ENCODE measurements at regions not wholly inside any gene's neighbourhood (a gene's known extent, or its start where the extent isn't known, plus 50 kb on each side); places are given as distances from the start of the nearest gene placed in this dataset.
A peak's percentile ranks its signal among the peaks of the same experiment; 100 is the strongest.

- H3K27ac ChIP-seq (ENCODE audit: low read depth in 1 of 3, low read length in 2 of 3) = peak overlapping the region; percentile 60 to 82 (median 67)
- DNase-seq = peak; percentile 73 to 90
- H3K4me1 ChIP-seq (ENCODE audit: control insufficient read depth in 3 of 3, insufficient read depth in 2 of 3, low read depth in 1 of 3, low read length in 2 of 3) = peaks cover 0 to 36% (median 2%) of the 10 kb centered on the region in 3 donors
- no peak overlapping the region for H3K4me3 ChIP-seq (ENCODE audit: low read depth in 1 of 3, low read length in 3 of 3)
- H3K36me3 ChIP-seq (ENCODE audit: control insufficient read depth in 3 of 3, insufficient read depth in 2 of 3, low read depth in 1 of 3, low read length in 3 of 3) = no peaks in the 10 kb centered on the region
- H3K27me3 ChIP-seq (ENCODE audit: control insufficient read depth in 3 of 3, insufficient read depth in 3 of 3, low read length in 3 of 3) = no peaks in the 10 kb centered on the region
- H3K9me3 ChIP-seq (ENCODE audit: control insufficient read depth in 2 of 2, insufficient read depth in 1 of 2, low read depth in 1 of 2, low read length in 1 of 2) = no peaks in the 10 kb centered on the region
- 18 to 57% (median 38%) methylated on average over 10 of the region's 10 CpGs for WGBS, 3 donors
- no peak for FAIRE-seq
Measured at GRCh38 chr18:49677762-49678413, 116.0 kb downstream of the LIPG start.

GRCh38 chr18:49677081-49677480, 115.2 kb downstream of the LIPG start:
- WGBS, 3 donors = 75 to 83% (median 83%) methylated on average over 4 of the region's 4 CpGs
- FAIRE-seq = no peak
- H3K27ac ChIP-seq (ENCODE audit: low read depth in 1 of 3, low read length in 2 of 3) = no peak overlapping the region
- no peak overlapping the region for H3K4me3 ChIP-seq (ENCODE audit: low read depth in 1 of 3, low read length in 3 of 3)
- DNase-seq = no peak
- H3K27me3 ChIP-seq (ENCODE audit: control insufficient read depth in 3 of 3, insufficient read depth in 3 of 3, low read length in 3 of 3) = no peaks in the 10 kb centered on the region
- no peaks in the 10 kb centered on the region for H3K36me3 ChIP-seq (ENCODE audit: control insufficient read depth in 3 of 3, insufficient read depth in 2 of 3, low read depth in 1 of 3, low read length in 3 of 3)
- no peaks in the 10 kb centered on the region for H3K9me3 ChIP-seq (ENCODE audit: control insufficient read depth in 2 of 2, insufficient read depth in 1 of 2, low read depth in 1 of 2, low read length in 1 of 2)
- peaks cover 0 to 37% (median 2%) of the 10 kb centered on the region in 3 donors for H3K4me1 ChIP-seq (ENCODE audit: control insufficient read depth in 3 of 3, insufficient read depth in 2 of 3, low read depth in 1 of 3, low read length in 2 of 3)

DNA sequence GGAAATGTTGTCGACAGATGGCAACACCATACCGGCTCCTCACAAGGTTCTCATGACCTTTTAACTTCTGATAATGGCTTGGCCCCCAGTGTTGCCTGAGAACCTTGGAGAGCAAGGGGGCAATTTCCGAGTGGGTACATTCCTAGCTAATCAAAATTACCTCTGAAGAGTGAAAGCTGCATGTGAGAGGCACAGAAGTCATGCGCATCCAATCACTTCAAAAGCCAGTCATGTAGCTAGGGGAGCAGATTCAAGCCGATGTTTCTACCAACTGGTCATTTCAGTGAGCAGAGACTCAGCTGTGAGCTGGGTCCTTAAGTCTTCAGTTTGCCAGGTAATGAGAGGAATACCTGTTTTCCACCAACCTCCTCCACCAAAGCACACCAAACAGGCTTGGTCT, 111.4 kb downstream of the LIPG start:
- DNase-seq = no peak
- no peak for FAIRE-seq
- H3K4me3 ChIP-seq (ENCODE audit: low read depth in 1 of 3, low read length in 3 of 3) = no peak overlapping the region

GRCh38 chr18:49672853-49673252, 111.0 kb downstream of the LIPG start:
- Histone ChIP-seq H3K9me3 (ENCODE audit: control insufficient read depth in 2 of 2, insufficient read depth in 1 of 2, low read depth in 1 of 2, low read length in 1 of 2) (no peaks in the 10 kb centered on the region), H3K36me3 (ENCODE audit: control insufficient read depth in 3 of 3, insufficient read depth in 2 of 3, low read depth in 1 of 3, low read length in 3 of 3) (no peaks in the 10 kb centered on the region), H3K27me3 (ENCODE audit: control insufficient read depth in 3 of 3, insufficient read depth in 3 of 3, low read length in 3 of 3) (no peaks in the 10 kb centered on the region), H3K4me1 (ENCODE audit: control insufficient read depth in 3 of 3, insufficient read depth in 2 of 3, low read depth in 1 of 3, low read length in 2 of 3) (peaks cover 0 to 30% (median 0%) of the 10 kb centered on the region in 3 donors), H3K27ac (ENCODE audit: low read depth in 1 of 3, low read length in 2 of 3) (no peak overlapping the region), H3K4me3 (ENCODE audit: low read depth in 1 of 3, low read length in 3 of 3) (no peak overlapping the region)
- no peak for DNase-seq
- 70 to 85% (median 77%) methylated on average over 1 of the region's 1 CpG for WGBS, 3 donors
- FAIRE-seq = no peak

More for the DNA sequence above, 111.4 kb downstream of the LIPG start:
- no peak overlapping the region for H3K27ac ChIP-seq (ENCODE audit: low read depth in 1 of 3, low read length in 2 of 3)
- H3K36me3 ChIP-seq (ENCODE audit: control insufficient read depth in 3 of 3, insufficient read depth in 2 of 3, low read depth in 1 of 3, low read length in 3 of 3) = no peaks in the 10 kb centered on the region
- no peaks in the 10 kb centered on the region for H3K27me3 ChIP-seq (ENCODE audit: control insufficient read depth in 3 of 3, insufficient read depth in 3 of 3, low read length in 3 of 3)
- WGBS, 3 donors = 82 to 93% (median 93%) methylated on average over 5 of the region's 5 CpGs
- no peaks in the 10 kb centered on the region for H3K9me3 ChIP-seq (ENCODE audit: control insufficient read depth in 2 of 2, insufficient read depth in 1 of 2, low read depth in 1 of 2, low read length in 1 of 2)
- H3K4me1 ChIP-seq (ENCODE audit: control insufficient read depth in 3 of 3, insufficient read depth in 2 of 3, low read depth in 1 of 3, low read length in 2 of 3) = peaks cover 0 to 32% (median 0%) of the 10 kb centered on the region in 3 donors

- peak in 1 of 2 donors; percentile 21 for DNase-seq
- WGBS, 3 donors = 78 to 94% (median 94%) methylated on average over 5 of the region's 5 CpGs
- FAIRE-seq = no peak
- Histone ChIP-seq H3K27me3 (ENCODE audit: control insufficient read depth in 3 of 3, insufficient read depth in 3 of 3, low read length in 3 of 3) (no peaks in the 10 kb centered on the region), H3K36me3 (ENCODE audit: control insufficient read depth in 3 of 3, insufficient read depth in 2 of 3, low read depth in 1 of 3, low read length in 3 of 3) (no peaks in the 10 kb centered on the region), H3K9me3 (ENCODE audit: control insufficient read depth in 2 of 2, insufficient read depth in 1 of 2, low read depth in 1 of 2, low read length in 1 of 2) (no peaks in the 10 kb centered on the region), H3K4me3 (ENCODE audit: low read depth in 1 of 3, low read length in 3 of 3) (no peak overlapping the region), H3K4me1 (ENCODE audit: control insufficient read depth in 3 of 3, insufficient read depth in 2 of 3, low read depth in 1 of 3, low read length in 2 of 3) (peaks cover 0 to 29% (median 0%) of the 10 kb centered on the region in 3 donors), H3K27ac (ENCODE audit: low read depth in 1 of 3, low read length in 2 of 3) (peak overlapping the region in 2 of 3 donors; percentile 0 to 37)
Measured at GRCh38 chr18:49669403-49669802, 107.5 kb downstream of the LIPG start.

DNA sequence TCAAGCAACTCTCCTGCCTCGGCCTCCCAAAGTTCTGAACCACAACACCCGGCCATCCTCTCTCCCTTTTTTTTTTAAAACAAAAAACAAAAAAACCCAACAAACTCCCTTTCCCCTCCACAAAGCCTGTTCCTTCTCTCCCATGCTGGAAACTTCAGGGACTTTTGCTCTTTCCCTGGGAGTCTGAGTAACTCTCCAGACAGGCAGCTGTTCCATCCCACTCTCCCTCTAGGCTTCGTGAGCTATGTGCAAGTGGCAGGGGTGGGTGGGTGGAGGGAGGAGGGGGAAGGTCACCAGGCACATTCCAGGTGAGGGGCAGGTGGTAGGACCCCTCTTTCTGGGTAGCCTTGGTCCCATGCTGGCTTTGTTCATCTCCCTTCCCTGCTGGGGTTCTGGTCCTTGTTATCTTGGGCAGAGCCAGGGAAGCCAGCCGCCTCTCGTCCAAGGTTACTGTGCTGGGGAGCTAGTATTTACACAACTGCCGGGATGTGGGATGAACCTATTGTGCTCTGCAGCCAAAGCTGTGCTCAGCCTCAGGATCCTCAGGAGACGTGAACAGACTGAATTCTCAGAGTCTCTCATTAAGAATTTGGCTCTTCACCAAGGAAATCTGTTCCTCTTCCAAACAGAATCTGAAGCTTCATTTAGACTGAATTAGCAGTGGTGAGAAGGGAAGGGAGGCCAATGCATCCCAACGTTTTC, 106.9 kb downstream of the LIPG start:
- Histone ChIP-seq H3K27ac (ENCODE audit: low read depth in 1 of 3, low read length in 2 of 3) (peak overlapping the region in 2 of 3 donors; percentile 6 to 40), H3K4me3 (ENCODE audit: low read depth in 1 of 3, low read length in 3 of 3) (no peak overlapping the region), H3K36me3 (ENCODE audit: control insufficient read depth in 3 of 3, insufficient read depth in 2 of 3, low read depth in 1 of 3, low read length in 3 of 3) (no peaks in the 10 kb centered on the region), H3K27me3 (ENCODE audit: control insufficient read depth in 3 of 3, insufficient read depth in 3 of 3, low read length in 3 of 3) (no peaks in the 10 kb centered on the region), H3K4me1 (ENCODE audit: control insufficient read depth in 3 of 3, insufficient read depth in 2 of 3, low read depth in 1 of 3, low read length in 2 of 3) (peaks cover 0 to 35% (median 0%) of the 10 kb centered on the region in 3 donors), H3K9me3 (ENCODE audit: control insufficient read depth in 2 of 2, insufficient read depth in 1 of 2, low read depth in 1 of 2, low read length in 1 of 2) (no peaks in the 10 kb centered on the region)
- FAIRE-seq (no peak), DNase-seq (peak in 1 of 2 donors; percentile 50)
- WGBS, 3 donors = 35 to 39% (median 36%) methylated on average over 8 of the region's 8 CpGs

GRCh38 chr18:49667462-49667861, 105.6 kb downstream of the LIPG start:
- DNase-seq = no peak
- no peak overlapping the region for H3K27ac ChIP-seq (ENCODE audit: low read depth in 1 of 3, low read length in 2 of 3)
- 73 to 83% (median 80%) methylated on average over 6 of the region's 6 CpGs for WGBS, 3 donors
- H3K9me3 ChIP-seq (ENCODE audit: control insufficient read depth in 2 of 2, insufficient read depth in 1 of 2, low read depth in 1 of 2, low read length in 1 of 2) = no peaks in the 10 kb centered on the region
- no peak overlapping the region for H3K4me3 ChIP-seq (ENCODE audit: low read depth in 1 of 3, low read length in 3 of 3)
- FAIRE-seq = no peak
- no peaks in the 10 kb centered on the region for H3K27me3 ChIP-seq (ENCODE audit: control insufficient read depth in 3 of 3, insufficient read depth in 3 of 3, low read length in 3 of 3)
- peaks cover 0 to 33% (median 0%) of the 10 kb centered on the region in 3 donors for H3K4me1 ChIP-seq (ENCODE audit: control insufficient read depth in 3 of 3, insufficient read depth in 2 of 3, low read depth in 1 of 3, low read length in 2 of 3)
- H3K36me3 ChIP-seq (ENCODE audit: control insufficient read depth in 3 of 3, insufficient read depth in 2 of 3, low read depth in 1 of 3, low read length in 3 of 3) = no peaks in the 10 kb centered on the region

DNA sequence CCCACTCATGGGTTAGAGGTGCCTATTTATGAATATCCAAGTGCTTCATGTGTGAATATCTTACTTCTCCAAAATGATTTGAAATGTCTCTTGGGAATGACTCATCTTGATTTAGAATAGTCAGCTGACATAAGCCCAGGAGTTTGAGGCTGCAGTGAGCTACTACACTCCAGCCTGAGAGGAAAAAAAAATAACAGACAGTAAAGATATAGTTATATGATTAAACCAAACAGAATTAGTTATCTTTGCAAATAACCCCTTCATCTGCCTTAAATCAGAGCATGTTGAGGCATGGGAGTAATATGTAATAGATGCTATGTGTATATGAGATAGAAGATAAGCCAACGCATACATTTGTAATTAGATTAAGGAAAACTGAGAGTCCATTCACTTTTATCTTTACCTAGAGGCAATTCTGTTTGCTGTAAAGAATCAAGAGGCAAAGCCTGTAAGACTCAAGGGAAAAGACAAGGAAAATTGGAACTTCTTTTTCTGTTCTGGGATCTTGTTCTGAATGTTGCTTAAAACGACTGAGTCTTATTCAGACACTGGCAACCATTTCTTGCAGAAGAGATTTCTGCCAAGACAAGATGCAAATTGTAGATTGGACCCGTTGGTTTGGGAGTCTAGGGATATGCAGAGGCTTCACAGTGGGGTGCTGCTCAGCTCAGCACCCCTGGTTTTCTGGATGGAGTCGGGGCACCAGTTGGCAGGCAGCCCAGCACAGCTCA, 104.4 kb downstream of the LIPG start:
- WGBS, 3 donors = 34 to 45% (median 37%) methylated on average over 4 of the region's 4 CpGs
- Histone ChIP-seq H3K4me3 (ENCODE audit: low read depth in 1 of 3, low read length in 3 of 3) (no peak overlapping the region), H3K4me1 (ENCODE audit: control insufficient read depth in 3 of 3, insufficient read depth in 2 of 3, low read depth in 1 of 3, low read length in 2 of 3) (peaks cover 0 to 30% (median 0%) of the 10 kb centered on the region in 3 donors), H3K27ac (ENCODE audit: low read depth in 1 of 3, low read length in 2 of 3) (no peak overlapping the region), H3K9me3 (ENCODE audit: control insufficient read depth in 2 of 2, insufficient read depth in 1 of 2, low read depth in 1 of 2, low read length in 1 of 2) (no peaks in the 10 kb centered on the region), H3K27me3 (ENCODE audit: control insufficient read depth in 3 of 3, insufficient read depth in 3 of 3, low read length in 3 of 3) (no peaks in the 10 kb centered on the region), H3K36me3 (ENCODE audit: control insufficient read depth in 3 of 3, insufficient read depth in 2 of 3, low read depth in 1 of 3, low read length in 3 of 3) (no peaks in the 10 kb centered on the region)
- no peak for FAIRE-seq
- DNase-seq = no peak

Data from small intestine (tissue), 7 donors.